MM.1S (cell line): ENCODE measurements at regions not wholly inside any gene's neighbourhood (a gene's known extent, or its start where the extent isn't known, plus 50 kb on each side); places are given as distances from the start of the nearest gene placed in this dataset.

Source experiments
- DNase-seq: peaks from one replicate; pipeline ENCODE4 v3.0.0-alpha.2; 2015
- H2AFZ ChIP-seq: fragments of 300-600 bp; sonication (generic); 2 replicates; pipeline ENCODE4 v1.6.0; 2016; ENCODE audit warnings: antibody characterized with exemption, low read length
- H3F3A ChIP-seq: fragments of 300-600 bp; sonication (generic); 2 replicates; pipeline ENCODE4 v1.6.1; 2016; ENCODE audit warnings: mild to moderate bottlenecking, antibody characterized with exemption, low read length, moderate library complexity, mixed read lengths; ENCODE audit not compliant: insufficient read depth
- H3K27ac ChIP-seq: fragments of 300-600 bp; sonication (generic); 2 replicates; pipeline ENCODE4 v1.5.1; 2016; ENCODE audit warnings: mild to moderate bottlenecking, low read length
- H3K27me3 ChIP-seq: fragments of 300-600 bp; sonication (generic); replicated peaks from 2 replicates; pipeline ENCODE4 v1.6.0; 2016; ENCODE audit warnings: low read length; ENCODE audit not compliant: insufficient read depth
- H3K36me3 ChIP-seq: fragments of 300-600 bp; sonication (generic); replicated peaks from 2 replicates; pipeline ENCODE4 v1.6.1; 2016; ENCODE audit warnings: mild to moderate bottlenecking, low read length, mixed read lengths; ENCODE audit not compliant: insufficient read depth
- H3K4me1 ChIP-seq: fragments of 300-600 bp; sonication (generic); 2 replicates; pipeline ENCODE4 v1.6.1; 2016; ENCODE audit warnings: low read length, mixed read lengths
- H3K4me2 ChIP-seq: fragments of 300-600 bp; sonication (generic); 2 replicates; pipeline ENCODE4 v1.6.0; 2016; ENCODE audit warnings: low read depth, low read length
- H3K4me3 ChIP-seq: fragments of 300-600 bp; sonication (generic); 2 replicates; pipeline ENCODE4 v1.5.1; 2016; ENCODE audit warnings: low read length, mixed read lengths
- H3K79me2 ChIP-seq: fragments of 300-600 bp; sonication (generic); 2 replicates; pipeline ENCODE4 v1.6.1; 2016; ENCODE audit warnings: mixed run types, low read length, mixed read lengths
- H3K9ac ChIP-seq: fragments of 300-600 bp; sonication (generic); 2 replicates; pipeline ENCODE4 v1.6.1; 2016; ENCODE audit warnings: low read length, mixed read lengths
- H3K9me2 ChIP-seq: fragments of 300-600 bp; sonication (generic); replicated peaks from 2 replicates; pipeline ENCODE4 v1.6.1; 2016; ENCODE audit warnings: mild to moderate bottlenecking, low read length, mixed read lengths; ENCODE audit not compliant: insufficient read depth
- H3K9me3 ChIP-seq: fragments of 300-600 bp; sonication (generic); replicated peaks from 2 replicates; pipeline ENCODE4 v1.6.1; 2016; ENCODE audit warnings: mild to moderate bottlenecking, low read length, mixed read lengths; ENCODE audit not compliant: insufficient read depth
- H4K20me1 ChIP-seq: fragments of 300-600 bp; sonication (generic); 2 replicates; pipeline ENCODE4 v1.6.1; 2016; ENCODE audit warnings: mild to moderate bottlenecking, low read length, moderate library complexity, mixed read lengths; ENCODE audit not compliant: insufficient read depth
- CTCF ChIP-seq: fragments of 300-600 bp; sonication (generic); IDR thresholded peaks from 2 replicates; pipeline ENCODE4 v1.5.1; 2016; ENCODE audit warnings: antibody characterized with exemption, low read length, mixed read lengths
- EZH2 ChIP-seq: fragments of 300-600 bp; sonication (generic); optimal IDR thresholded peaks from 2 replicates; pipeline ENCODE3; 2017; ENCODE audit warnings: low read depth, mild to moderate bottlenecking, antibody characterized with exemption, low read length, mixed read lengths
- EZH2phosphoT487 ChIP-seq: fragments of 300-600 bp; sonication (generic); IDR thresholded peaks from 2 replicates; pipeline ENCODE4 v1.6.1; 2018; ENCODE audit warnings: antibody characterized with exemption, low read length

- no peaks in the 10 kb centered on the region for H3K79me2 ChIP-seq
- H3K27ac ChIP-seq, result no peak overlapping the region
- no peaks in the 10 kb centered on the region for H3K36me3 ChIP-seq
- no peak for DNase-seq
- no peaks in the 10 kb centered on the region for H3K4me1 ChIP-seq
- H3K27me3 ChIP-seq, result no peaks in the 10 kb centered on the region
- H4K20me1 ChIP-seq, result no peaks in the 10 kb centered on the region
- no peak overlapping the region for H3K4me2 ChIP-seq
- no peak overlapping the region for H3K4me3 ChIP-seq
- H2AFZ ChIP-seq, result no peak overlapping the region
- H3K9me2 ChIP-seq, result no peaks in the 10 kb centered on the region
- H3K9me3 ChIP-seq, result no peaks in the 10 kb centered on the region
- H3K9ac ChIP-seq, result no peak overlapping the region
- no peaks in the 10 kb centered on the region for H3F3A ChIP-seq
- no peak for TF ChIP-seq EZH2
- no peak for TF ChIP-seq EZH2phosphoT487
- no peak for TF ChIP-seq CTCF
Measured at GRCh38 chr7:52797801-52798200, 237.6 kb upstream of the POM121L12 start.

GRCh38 chr7:52794621-52795020 lies 240.8 kb upstream of the POM121L12 start:
- Histone ChIP-seq H3K27ac (no peak overlapping the region), H3K27me3 (no peaks in the 10 kb centered on the region), H3K79me2 (no peaks in the 10 kb centered on the region), H3K9me3 (no peaks in the 10 kb centered on the region; the same call in 1 of the 2 replicates), H3K9me2 (no peaks in the 10 kb centered on the region), H3K9ac (no peak overlapping the region), H2AFZ (no peak overlapping the region), H4K20me1 (no peaks in the 10 kb centered on the region), H3K4me1 (no peaks in the 10 kb centered on the region), H3K4me3 (no peak overlapping the region), H3K36me3 (no peaks in the 10 kb centered on the region), H3F3A (no peaks in the 10 kb centered on the region), H3K4me2 (no peak overlapping the region)
- no peak for DNase-seq
- no peak for TF ChIP-seq EZH2phosphoT487

GRCh38 chr7:52791176-52791700 lies 244.2 kb upstream of the POM121L12 start:
- no peaks in the 10 kb centered on the region for H3F3A ChIP-seq
- H4K20me1 ChIP-seq, result no peaks in the 10 kb centered on the region
- H3K9ac ChIP-seq, result no peak overlapping the region
- no peak for DNase-seq
- no peaks in the 10 kb centered on the region; the same call in 1 of the 2 replicates for H3K9me3 ChIP-seq
- no peaks in the 10 kb centered on the region for H3K9me2 ChIP-seq
- H3K4me1 ChIP-seq, result no peaks in the 10 kb centered on the region
- no peaks in the 10 kb centered on the region for H3K79me2 ChIP-seq
- no peaks in the 10 kb centered on the region for H3K27me3 ChIP-seq
- TF ChIP-seq CTCF (no peak), EZH2phosphoT487 (no peak), EZH2 (no peak)
- no peaks in the 10 kb centered on the region for H3K36me3 ChIP-seq
- H3K4me3 ChIP-seq, result no peak overlapping the region
- H3K27ac ChIP-seq, result no peak overlapping the region
- no peak overlapping the region for H3K4me2 ChIP-seq
- no peak overlapping the region for H2AFZ ChIP-seq

GRCh38 chr7:52786174-52786573 lies 249.3 kb upstream of the POM121L12 start:
- DNase-seq, result no peak
- Histone ChIP-seq H3K4me2 (no peak overlapping the region), H2AFZ (no peak overlapping the region), H3K27ac (no peak overlapping the region), H3K9ac (no peak overlapping the region), H4K20me1 (no peaks in the 10 kb centered on the region), H3F3A (no peaks in the 10 kb centered on the region), H3K27me3 (no peaks in the 10 kb centered on the region), H3K9me2 (no peaks in the 10 kb centered on the region), H3K79me2 (no peaks in the 10 kb centered on the region), H3K4me1 (no peaks in the 10 kb centered on the region), H3K9me3 (no peaks in the 10 kb centered on the region), H3K4me3 (no peak overlapping the region), H3K36me3 (no peaks in the 10 kb centered on the region)
- no peak for TF ChIP-seq EZH2phosphoT487
